H1 (cell line): ENCODE measurements at regions not wholly inside any gene's neighbourhood (a gene's known extent, or its start where the extent isn't known, plus 50 kb on each side); places are given as distances from the start of the nearest gene placed in this dataset.

Experiments used
- CTBP2 ChIP-seq: IDR thresholded peaks from 2 replicates; pipeline ENCODE4 v1.7.0; 2011; ENCODE audit warnings: borderline replicate concordance, mild to moderate bottlenecking, moderate library complexity, mixed read lengths, low read length; ENCODE audit not compliant: insufficient read depth, insufficient read length
- SUZ12 ChIP-seq: fragments of 200-600 bp; sonication (generic); IDR thresholded peaks from 2 replicates; pipeline ENCODE4 v1.6.1; 2012; ENCODE audit warnings: mild to moderate bottlenecking, inconsistent platforms, low read length, moderate library complexity, mixed read lengths
- ZNF274 ChIP-seq: IDR thresholded peaks from 2 replicates; pipeline ENCODE4 v1.7.0; 2012; ENCODE audit warnings: low read length, borderline replicate concordance; ENCODE audit errors: extremely low read depth
- TF ChIP-seq, protein P1 (sequence below): IDR thresholded peaks from 2 replicates; pipeline ENCODE4 v1.6.1; 2012; ENCODE audit warnings: inconsistent platforms

DNA sequence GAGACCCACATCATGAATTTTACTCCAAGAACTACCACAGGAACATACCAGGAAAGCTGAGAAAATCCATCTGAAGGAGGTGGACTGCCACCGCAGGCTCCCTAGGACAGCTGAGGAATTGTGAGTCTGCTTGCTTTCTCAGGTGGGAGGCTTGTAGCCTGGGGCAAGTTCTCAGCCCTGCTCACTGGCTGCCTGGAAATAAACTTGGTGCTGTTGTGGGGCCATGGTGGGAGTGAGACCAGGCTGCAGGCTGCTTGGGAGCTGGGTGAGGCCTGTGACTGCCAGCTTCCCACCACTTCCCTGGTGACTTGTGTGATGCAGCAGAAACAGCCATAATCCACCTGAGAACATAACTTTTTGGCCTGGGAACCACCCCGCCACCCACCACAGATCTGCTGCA is 132.7 kb upstream of the RAG2 start (continued):
- TF ChIP-seq, protein P1, sequence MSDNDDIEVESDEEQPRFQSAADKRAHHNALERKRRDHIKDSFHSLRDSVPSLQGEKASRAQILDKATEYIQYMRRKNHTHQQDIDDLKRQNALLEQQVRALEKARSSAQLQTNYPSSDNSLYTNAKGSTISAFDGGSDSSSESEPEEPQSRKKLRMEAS, result no peak
- TF ChIP-seq CTBP2 (no peak), SUZ12 (no peak), ZNF274 (no peak)
